HepG2 (cell line): ENCODE measurements at regions not wholly inside any gene's neighbourhood (a gene's known extent, or its start where the extent isn't known, plus 50 kb on each side); places are given as distances from the start of the nearest gene placed in this dataset.

Source experiments
- CHCHD3 ChIP-seq: sonication (generic); formaldehyde crosslinking; IDR thresholded peaks from 2 replicates; pipeline ENCODE4 v1.8.0; 2022; ENCODE audit warnings: mild to moderate bottlenecking, missing genetic modification reagents, moderate library complexity
- GABPA ChIP-seq, 2 experiments: IDR thresholded peaks; 2 replicates each; pipeline ENCODE4 v1.6.1; 2011 to 2016; ENCODE audit warnings: low read depth in 2 of 2, low read length in 1 of 2, missing biosample characterization in 1 of 2, missing genetic modification characterization in 1 of 2
- GLMP ChIP-seq: sonication (generic); formaldehyde crosslinking; IDR thresholded peaks from 2 replicates; pipeline ENCODE4 v1.9.0; 2021; ENCODE audit warnings: missing genetic modification reagents, mild to moderate bottlenecking, borderline replicate concordance
- HNRNPH1 ChIP-seq: fragments of 200-400 bp; formaldehyde crosslinking; optimal IDR thresholded peaks from 2 replicates; pipeline ENCODE3; 2017; ENCODE audit warnings: mild to moderate bottlenecking, low read depth, low read length

GRCh38 chr13:40002016-40002415 lies 346.6 kb downstream of the COG6 start:
- no peak for TF ChIP-seq CHCHD3 (CRISPR knock-in tag)
- TF ChIP-seq HNRNPH1 = no peak
- no peak for TF ChIP-seq GABPA (IDR thresholded peaks at IDR 0.05; ENCODE audit: low read depth, low read length)
- TF ChIP-seq GABPA (CRISPR knock-in tag; IDR thresholded peaks at IDR 0.05; ENCODE audit: low read depth) = no peak
- TF ChIP-seq GLMP = no peak
